D721Med (cell line): ENCODE measurements at regions not wholly inside any gene's neighbourhood (a gene's known extent, or its start where the extent isn't known, plus 50 kb on each side); places are given as distances from the start of the nearest gene placed in this dataset.

Experiments used
- DNase-seq: peaks from one replicate; pipeline ENCODE4 v3.0.0; 2011; ENCODE audit warnings: low spot score; ENCODE audit not compliant: insufficient read length
- FAIRE-seq: peaks from 2 replicates; lab custom pipeline; 2011; peaks lifted over from hg19 to GRCh38; lab: Jason Lieb, UNC
- CTCF ChIP-seq: IDR thresholded peaks from 2 replicates; pipeline ENCODE4 v1.5.1; 2012; ENCODE audit warnings: mild to moderate bottlenecking, control low read depth; ENCODE audit not compliant: insufficient read depth; ENCODE audit errors: missing control alignments

GRCh38 chr5:33160871-33161270 is 279.9 kb upstream of the TARS1 start:
- DNase-seq (no peak), FAIRE-seq (no peak)
- no peak for TF ChIP-seq CTCF

GRCh38 chr5:33161421-33161820 is 279.3 kb upstream of the TARS1 start:
- TF ChIP-seq CTCF = no peak
- FAIRE-seq = no peak

GRCh38 chr5:33162057-33162456 is 278.7 kb upstream of the TARS1 start:
- FAIRE-seq (no peak), DNase-seq (no peak)
- no peak for TF ChIP-seq CTCF

More at GRCh38 chr5:33161421-33161820, 279.3 kb upstream of the TARS1 start:
- DNase-seq = no peak

- no peak for FAIRE-seq
- no peak for TF ChIP-seq CTCF
- DNase-seq = no peak
Observed at GRCh38 chr5:33166522-33166921, 274.2 kb upstream of the TARS1 start.

- DNase-seq = no peak
- FAIRE-seq = no peak
- no peak for TF ChIP-seq CTCF
Observed at GRCh38 chr5:33166948-33167347, 273.8 kb upstream of the TARS1 start.

GRCh38 chr5:33167541-33167940 is 273.2 kb upstream of the TARS1 start:
- TF ChIP-seq CTCF = no peak
- FAIRE-seq = no peak
- DNase-seq = no peak

- no peak for TF ChIP-seq CTCF
- DNase-seq (no peak), FAIRE-seq (no peak)
Observed at GRCh38 chr5:33170411-33170810, 270.4 kb upstream of the TARS1 start.
